Common myeloid progenitor, CD34-positive (primary cell): ENCODE measurements at regions not wholly inside any gene's neighbourhood (a gene's known extent, or its start where the extent isn't known, plus 50 kb on each side); places are given as distances from the start of the nearest gene placed in this dataset.
A peak's percentile ranks its signal among the peaks of the same experiment; 100 is the strongest.
"Not testable (repeated sequence)": the region's sequence is repeated elsewhere in the genome, so short reads cannot be mapped to it uniquely, and the experiment has no call there.

Experiments used
- CTCF ChIA-PET: fragments of 350-600 bp; sonication (Branson Sonifier 250); formaldehyde crosslinking; loops from one replicate; lab custom pipeline; 2021; ENCODE audit warnings: antibody characterized with exemption; lab: Charles Lee
- POLR2A ChIA-PET: fragments of 350-600 bp; sonication (Branson Sonifier 250); formaldehyde crosslinking; loops from one replicate; lab custom pipeline; 2021; ENCODE audit warnings: antibody characterized with exemption; lab: Charles Lee
- DNase-seq, 3 donors: peaks; one replicate each; pipeline versions ENCODE4 v3.0.0 to v3.0.0-alpha.2; 2013
- H3K27ac ChIP-seq, 2 experiments: 1 replicate in 1 of 2; 2 replicates in 1 of 2; pipeline ENCODE4 v1.7.0; 2013; ENCODE audit warnings: inconsistent platforms in 2 of 2, low read length in 2 of 2, mild to moderate bottlenecking in 2 of 2, low read depth in 1 of 2, moderate library complexity in 1 of 2; ENCODE audit not compliant: severe bottlenecking in 2 of 2, insufficient read depth in 1 of 2, poor library complexity in 1 of 2
- H3K27me3 ChIP-seq, 5 experiments: replicated peaks in 2 of 5; 1 replicate in 3 of 5; 2 replicates in 2 of 5; pipeline versions ENCODE4 v1.6.1 to v1.7.0; 2013; ENCODE audit warnings: low read length in 4 of 5, mild to moderate bottlenecking in 2 of 5, moderate library complexity in 2 of 5, inconsistent platforms in 1 of 5; ENCODE audit not compliant: insufficient read depth in 5 of 5, control insufficient read depth in 4 of 5
- H3K36me3 ChIP-seq, 4 experiments: 1 replicate in 2 of 4; 2 replicates in 2 of 4; pipeline versions ENCODE4 v1.6.1 to v1.7.0; 2013; ENCODE audit warnings: low read length in 3 of 4, control low read depth in 1 of 4, mild to moderate bottlenecking in 1 of 4; ENCODE audit not compliant: control insufficient read depth in 4 of 4, insufficient read depth in 4 of 4
- H3K4me1 ChIP-seq, 4 experiments: 1 replicate in 3 of 4; 2 replicates in 1 of 4; pipeline versions ENCODE4 v1.6.1 to v1.7.1; 2013; ENCODE audit warnings: low read length in 3 of 4, mild to moderate bottlenecking in 3 of 4, control low read depth in 1 of 4, inconsistent platforms in 1 of 4, moderate library complexity in 1 of 4; ENCODE audit not compliant: control insufficient read depth in 4 of 4, insufficient read depth in 4 of 4; ENCODE audit errors: control extremely low read depth in 1 of 4
- H3K4me3 ChIP-seq, 7 experiments: 1 replicate in 4 of 7; 2 replicates in 3 of 7; pipeline versions ENCODE4 v1.5.1 to v1.7.0; 2013; ENCODE audit warnings: mild to moderate bottlenecking in 7 of 7, low read length in 6 of 7, moderate library complexity in 6 of 7, inconsistent platforms in 2 of 7, low read depth in 2 of 7, control low read depth in 1 of 7; ENCODE audit not compliant: insufficient read depth in 4 of 7, control insufficient read depth in 1 of 7; ENCODE audit errors: extremely low read depth in 1 of 7
- H3K9me3 ChIP-seq, 5 experiments: 1 replicate in 4 of 5; 2 replicates in 1 of 5; pipeline versions ENCODE4 v1.6.1 to v1.7.1; 2013; ENCODE audit warnings: low read length in 4 of 5, mild to moderate bottlenecking in 2 of 5, inconsistent platforms in 1 of 5, low read depth in 1 of 5, moderate library complexity in 1 of 5; ENCODE audit not compliant: control insufficient read depth in 4 of 5, insufficient read depth in 2 of 5; ENCODE audit errors: control extremely low read depth in 1 of 5
- WGBS: methylation state at CpG from one replicate; pipeline ENCODE4 v1.1.5; 2013; ENCODE audit not compliant: insufficient coverage; 5-methylcytosine and 5-hydroxymethylcytosine counted together

GRCh38 chr10:31251118-31251517 is 67.9 kb upstream of the ZEB1 start:
- H3K9me3 ChIP-seq: not testable (repeated sequence)
- WGBS: no CpG with 5 or more reads among the region's 4 CpGs

GRCh38 chr10:31253237-31253636 is 65.8 kb upstream of the ZEB1 start:
- H3K4me3 ChIP-seq: no peak overlapping the region
- no peak for DNase-seq
- no peaks in the 10 kb centered on the region for H3K27me3 ChIP-seq
- H3K4me1 ChIP-seq: no peaks in the 10 kb centered on the region
- ChIA-PET CTCF (no interaction called here), POLR2A (no interaction called here)
- H3K27ac ChIP-seq: no peak overlapping the region
- WGBS: no CpG with 5 or more reads among the region's 1 CpG
- no peaks in the 10 kb centered on the region for H3K9me3 ChIP-seq
- no peaks in the 10 kb centered on the region for H3K36me3 ChIP-seq

More at GRCh38 chr10:31251118-31251517, 67.9 kb upstream of the ZEB1 start:
- H3K36me3 ChIP-seq, H3K27ac ChIP-seq, H3K4me3 ChIP-seq, H3K27me3 ChIP-seq, CTCF ChIA-PET, POLR2A ChIA-PET, H3K4me1 ChIP-seq, DNase-seq: not testable (repeated sequence)

DNA sequence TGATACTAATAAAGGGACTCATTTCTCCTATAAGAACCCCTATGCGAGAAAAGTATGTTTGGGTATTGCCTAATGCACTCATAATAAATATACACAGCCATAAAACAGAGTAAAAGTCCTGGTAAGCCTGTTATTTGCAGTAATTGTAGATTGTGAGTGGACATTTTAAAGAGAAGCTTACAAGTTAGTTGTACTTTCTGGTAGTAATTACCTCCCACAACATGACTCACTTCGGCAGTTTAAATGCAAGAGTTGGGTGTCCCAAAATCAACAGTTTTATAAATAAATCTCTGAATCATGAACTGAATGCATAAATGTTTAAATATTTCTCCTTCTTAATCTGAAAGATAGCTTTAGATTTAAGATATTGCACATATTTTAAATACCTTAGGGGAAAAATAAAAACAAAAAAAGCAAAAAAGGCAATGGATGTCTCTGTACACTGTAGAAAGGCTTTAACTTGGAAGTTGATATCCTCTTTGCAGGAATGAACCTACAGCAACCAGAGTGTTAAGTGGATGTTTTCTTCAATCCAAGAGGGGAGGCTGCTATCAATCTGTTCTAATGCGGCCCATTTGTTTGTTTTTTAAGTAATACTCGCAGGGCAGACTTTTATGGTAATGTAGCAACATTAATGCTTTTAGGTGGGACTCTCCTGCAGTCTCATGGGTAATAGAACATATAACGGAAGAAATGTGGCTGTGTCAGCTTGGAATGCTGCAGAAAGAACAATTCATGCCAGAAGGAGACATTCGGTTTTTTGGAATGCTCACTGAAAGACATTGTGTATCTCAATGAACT is 57.3 kb upstream of the ZEB1 start:
- no peaks in the 10 kb centered on the region for H3K27me3 ChIP-seq
- H3K27ac ChIP-seq: no peak overlapping the region
- 86% methylated on average over 3 of the region's 6 CpGs for WGBS
- ChIA-PET CTCF (interaction anchor here (1.6 kb wide), 1 partner anchor 17 kb away, joined by 4 read pairs; no protein-coding TSS in a partner anchor), POLR2A (interaction anchor here (0.7 kb wide), 1 partner anchor 9 kb away, joined by 8 read pairs; no protein-coding TSS in a partner anchor)
- H3K4me3 ChIP-seq: no peak overlapping the region
- no peaks in the 10 kb centered on the region for H3K9me3 ChIP-seq
- H3K36me3 ChIP-seq: no peaks in the 10 kb centered on the region
- peak in 1 of 3 donors; percentile 22 for DNase-seq
- peaks cover 0 to 4% (median 0%) of the 10 kb centered on the region in 4 experiments for H3K4me1 ChIP-seq

- no peaks in the 10 kb centered on the region for H3K36me3 ChIP-seq
- H3K27me3 ChIP-seq: no peaks in the 10 kb centered on the region
- H3K4me1 ChIP-seq: peaks cover 0 to 4% (median 0%) of the 10 kb centered on the region in 4 experiments
- no CpG with 5 or more reads among the region's 2 CpGs for WGBS
- H3K9me3 ChIP-seq: no peaks in the 10 kb centered on the region
- no peak overlapping the region for H3K27ac ChIP-seq
- no peak for DNase-seq
- CTCF ChIA-PET: no interaction called here
- POLR2A ChIA-PET: no interaction called here
- H3K4me3 ChIP-seq: no peak overlapping the region
Measured at GRCh38 chr10:31262672-31263071, 56.3 kb upstream of the ZEB1 start.

DNA sequence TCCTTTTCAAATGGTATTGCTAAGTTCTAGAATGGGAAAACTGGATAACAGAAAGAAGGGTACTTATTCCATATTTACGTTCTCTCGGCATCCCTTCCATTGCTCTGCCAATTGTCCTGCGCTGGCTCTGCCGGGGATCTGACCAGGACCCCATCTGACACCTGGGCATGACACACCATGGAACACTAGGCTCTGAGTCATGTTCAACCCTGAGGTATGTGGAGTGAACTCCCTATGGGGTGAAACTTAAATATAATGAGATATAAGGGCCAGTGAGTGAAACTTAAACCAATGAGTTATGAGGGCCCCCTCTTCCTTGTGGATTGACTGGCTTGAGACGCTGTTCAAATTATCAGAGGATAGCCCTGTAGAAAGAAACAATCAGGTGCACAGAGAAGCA is 55.1 kb upstream of the ZEB1 start:
- ChIA-PET POLR2A (no interaction called here), CTCF (no interaction called here)
- DNase-seq: no peak
- Histone ChIP-seq H3K4me1 (peaks cover 0 to 4% (median 0%) of the 10 kb centered on the region in 4 experiments), H3K4me3 (no peak overlapping the region), H3K36me3 (no peaks in the 10 kb centered on the region), H3K27me3 (no peaks in the 10 kb centered on the region), H3K9me3 (no peaks in the 10 kb centered on the region), H3K27ac (no peak overlapping the region)
- WGBS: 100% methylated on average over 5 of the region's 5 CpGs

- peaks cover 0 to 5% (median 1%) of the 10 kb centered on the region in 5 experiments for H3K9me3 ChIP-seq
- 95% methylated on average over 11 of the region's 12 CpGs for WGBS
- POLR2A ChIA-PET: no interaction called here
- H3K4me1 ChIP-seq: no peaks in the 10 kb centered on the region
- H3K27ac ChIP-seq: no peak overlapping the region
- no peak for DNase-seq
- H3K4me3 ChIP-seq: no peak overlapping the region
- H3K27me3 ChIP-seq: no peaks in the 10 kb centered on the region
- no peaks in the 10 kb centered on the region for H3K36me3 ChIP-seq
- CTCF ChIA-PET: no interaction called here
Measured at GRCh38 chr10:31268444-31269303, 50.3 kb upstream of the ZEB1 start.
